Hematopoietic multipotent progenitor cell treated with erythropoietin and hydrocortisone succinate and interleukin-3 and kit ligand, for 8 days (in vitro differentiated cells): ENCODE measurements at regions not wholly inside any gene's neighbourhood (a gene's known extent, or its start where the extent isn't known, plus 50 kb on each side); places are given as distances from the start of the nearest gene placed in this dataset.
"Not testable (repeated sequence)": the region's sequence is repeated elsewhere in the genome, so short reads cannot be mapped to it uniquely, and the experiment has no call there.

ENCODE experiments used
- DNase-seq: peaks from one replicate; pipeline ENCODE4 v3.0.0-alpha.2; 2015

DNA sequence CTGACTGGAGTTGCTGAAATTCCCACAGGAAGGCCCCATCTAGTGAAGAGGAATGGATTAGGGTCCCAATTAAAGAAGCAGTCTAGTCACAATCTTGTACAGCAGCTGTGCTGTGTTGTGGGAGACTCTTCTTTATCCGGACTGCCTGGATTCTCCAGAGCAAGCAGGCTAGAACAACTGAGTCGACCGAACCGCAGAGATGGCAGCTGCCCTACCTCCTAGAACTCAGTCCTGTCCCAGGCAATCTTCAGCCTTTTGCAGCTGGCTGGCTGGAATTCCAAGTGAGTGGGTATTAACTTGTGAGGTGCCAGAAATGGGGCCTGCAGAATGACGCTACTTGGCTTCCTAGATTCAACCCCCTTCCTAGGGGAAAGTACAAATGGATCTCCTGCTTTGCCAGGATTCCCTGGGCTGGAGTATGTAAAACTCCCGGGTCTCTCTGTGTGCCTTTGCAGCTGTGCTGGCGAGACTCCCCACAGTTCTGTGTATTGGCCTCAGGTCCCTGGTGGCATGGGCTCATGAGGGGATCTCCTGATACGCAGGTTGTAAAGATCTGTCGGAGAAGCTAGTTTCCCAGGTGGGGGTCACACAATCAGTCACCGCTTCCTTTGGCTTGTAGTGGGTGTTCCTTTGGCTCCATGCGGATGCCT is 1952.6 kb upstream of the LRRTM1 start:
- DNase-seq, result no peak

DNA sequence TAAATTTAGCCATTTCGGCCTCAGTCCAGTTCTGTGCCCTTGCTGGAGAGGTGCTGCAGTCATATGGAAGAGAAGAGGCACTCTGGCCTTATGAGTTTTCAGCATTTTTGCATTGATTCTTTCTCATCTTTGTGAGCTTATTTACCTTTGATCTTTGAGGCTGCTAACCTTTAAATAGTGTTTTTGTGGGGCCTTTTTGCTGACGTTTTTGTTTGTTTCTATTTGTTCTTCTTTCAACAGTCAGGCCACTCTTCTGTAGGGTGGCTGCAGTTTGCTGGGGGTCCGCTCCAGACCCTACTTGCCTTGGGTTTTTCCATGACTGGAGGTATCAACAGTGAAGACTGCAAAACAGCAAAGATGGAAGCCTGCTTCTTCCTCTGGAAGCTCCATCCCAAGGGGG is 1951.7 kb upstream of the LRRTM1 start:
- DNase-seq, result no peak

DNA sequence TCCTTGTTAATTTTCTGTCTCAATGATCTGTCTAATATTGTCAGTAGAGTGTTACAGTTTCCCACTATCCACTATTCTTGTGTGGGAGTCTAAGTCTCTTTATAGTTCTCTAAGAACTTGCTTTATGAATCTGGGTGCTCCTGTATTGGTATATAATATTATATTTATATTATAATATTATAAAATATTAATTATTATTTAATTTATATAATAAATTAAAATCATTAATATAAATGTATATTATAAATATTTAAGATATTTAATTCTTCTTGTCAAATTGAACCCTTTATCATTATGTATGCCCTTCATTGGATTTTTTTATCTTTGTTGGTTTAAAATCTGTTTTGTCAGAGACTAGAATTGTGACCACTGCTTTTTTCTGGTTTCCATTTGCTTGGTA is 1950.2 kb upstream of the LRRTM1 start:
- DNase-seq, result no peak

DNA sequence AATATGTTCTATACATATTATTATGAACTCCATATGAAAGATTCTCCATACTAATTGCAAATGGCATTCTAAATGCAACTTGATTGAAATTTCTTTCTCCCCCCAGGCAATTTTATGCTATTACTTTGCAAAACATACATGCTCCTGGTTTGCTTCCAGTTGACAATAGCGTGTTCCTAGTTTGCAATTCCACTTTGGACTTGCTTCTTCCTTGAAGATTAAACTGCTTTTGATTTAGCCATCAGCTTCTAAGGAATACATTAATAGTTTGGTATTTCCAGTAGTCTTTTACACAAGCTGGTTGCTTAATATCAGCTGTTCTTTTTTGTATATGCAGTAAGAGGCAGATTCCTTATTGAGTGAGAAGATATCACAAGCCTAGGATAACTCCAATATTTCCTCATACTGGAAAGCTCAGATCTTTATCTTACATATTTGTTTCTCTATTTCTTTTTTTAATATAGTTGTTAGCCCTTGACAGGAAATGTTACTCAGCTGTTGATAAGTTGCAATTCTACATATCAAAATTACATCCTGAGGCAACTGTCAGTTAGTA is 1941.7 kb upstream of the LRRTM1 start:
- no peak for DNase-seq

DNA sequence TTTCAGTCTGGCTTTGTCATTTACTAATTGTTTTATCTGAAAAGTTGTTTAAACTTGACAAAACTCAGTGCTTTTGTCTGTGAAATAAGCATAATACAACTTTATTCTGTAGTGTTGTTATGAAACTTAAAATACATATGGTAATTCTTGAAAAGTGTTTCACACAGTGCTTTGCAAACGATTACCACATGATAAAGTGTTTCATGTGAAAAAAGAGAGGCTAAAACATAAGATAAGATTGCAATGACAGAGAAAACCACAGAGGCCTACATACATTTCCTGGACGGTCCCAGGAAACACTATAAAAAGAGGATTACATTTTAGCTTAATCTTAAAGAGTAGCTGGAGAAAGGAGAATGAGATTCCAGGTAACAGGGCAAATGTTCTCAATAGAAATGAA is 1934.6 kb upstream of the LRRTM1 start:
- no peak for DNase-seq

DNA sequence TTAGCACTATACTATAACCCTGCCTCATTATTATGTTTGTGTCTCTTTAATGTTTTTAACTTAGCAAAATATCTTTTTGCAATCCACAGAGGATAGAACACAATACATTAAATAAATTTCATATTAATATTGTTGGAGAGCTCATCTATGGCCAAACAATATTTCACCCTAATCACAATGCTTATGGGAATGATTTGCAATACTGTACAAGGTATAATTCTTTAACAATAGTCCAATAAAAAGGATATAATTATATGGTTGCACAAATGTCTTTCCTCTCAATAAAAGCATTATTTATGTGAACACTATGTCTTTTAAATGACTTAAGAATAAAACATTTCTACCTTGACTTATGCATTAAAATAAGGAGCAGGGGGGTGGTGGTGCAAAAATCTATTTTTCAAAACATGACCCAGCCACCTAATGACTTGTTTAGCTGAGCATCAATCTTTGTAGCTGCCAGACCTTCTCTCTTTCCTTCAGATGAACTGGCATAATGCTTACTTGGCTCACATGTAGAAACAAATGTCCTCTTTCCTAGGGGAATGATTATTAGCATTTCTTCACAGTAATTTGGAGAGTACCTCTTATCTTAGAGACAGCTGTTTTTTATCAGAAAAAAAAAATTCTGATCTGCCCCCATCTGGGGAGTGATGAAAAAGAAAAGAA is 1933.6 kb upstream of the LRRTM1 start:
- no peak for DNase-seq

DNA sequence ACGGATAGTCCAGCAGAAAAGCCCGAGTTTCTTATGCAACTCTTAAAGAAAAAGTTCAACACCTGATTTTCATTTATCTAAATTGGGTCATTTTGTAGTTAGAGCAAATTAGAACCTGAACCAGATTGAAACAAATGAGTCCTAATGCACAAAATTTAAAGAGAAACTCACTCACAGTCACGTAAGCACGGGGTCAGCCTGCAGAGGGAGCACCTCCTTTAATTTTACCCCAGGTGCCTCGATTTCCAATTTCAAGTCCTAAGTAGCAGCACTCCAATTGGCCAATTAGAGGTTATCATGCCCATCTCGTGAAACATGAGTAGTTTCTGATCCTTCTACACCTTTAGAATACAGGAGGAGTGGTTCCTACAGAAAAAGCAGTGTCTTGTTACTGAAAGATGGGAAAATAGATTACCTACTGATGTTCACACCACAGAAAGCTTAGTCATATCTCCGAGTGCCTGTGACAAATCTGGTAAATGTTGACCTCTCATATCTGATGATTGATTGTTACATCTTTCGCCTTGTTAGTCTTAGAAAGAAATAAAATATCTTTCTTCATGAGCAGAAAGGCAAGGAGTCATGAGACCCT is 1929.8 kb upstream of the LRRTM1 start:
- no peak for DNase-seq

DNA sequence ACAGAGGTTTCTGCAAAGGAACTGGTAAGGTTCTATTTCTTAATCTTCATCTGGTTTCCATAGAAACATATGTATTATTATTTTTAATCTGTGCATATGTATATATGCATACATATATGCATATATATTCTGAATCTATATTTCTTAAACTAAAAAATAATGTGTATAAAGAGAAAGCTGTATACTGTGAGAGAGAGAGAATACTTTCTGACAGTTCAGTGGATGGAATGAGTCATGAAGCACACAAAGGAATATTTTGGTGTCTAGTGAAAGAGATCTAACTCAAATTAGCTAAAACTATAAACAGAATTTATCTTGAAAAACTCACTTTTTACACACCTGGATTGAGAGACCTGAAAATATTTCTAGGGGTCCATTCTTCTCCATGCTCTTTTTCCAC is 1929.3 kb upstream of the LRRTM1 start:
- DNase-seq, result no peak

DNA sequence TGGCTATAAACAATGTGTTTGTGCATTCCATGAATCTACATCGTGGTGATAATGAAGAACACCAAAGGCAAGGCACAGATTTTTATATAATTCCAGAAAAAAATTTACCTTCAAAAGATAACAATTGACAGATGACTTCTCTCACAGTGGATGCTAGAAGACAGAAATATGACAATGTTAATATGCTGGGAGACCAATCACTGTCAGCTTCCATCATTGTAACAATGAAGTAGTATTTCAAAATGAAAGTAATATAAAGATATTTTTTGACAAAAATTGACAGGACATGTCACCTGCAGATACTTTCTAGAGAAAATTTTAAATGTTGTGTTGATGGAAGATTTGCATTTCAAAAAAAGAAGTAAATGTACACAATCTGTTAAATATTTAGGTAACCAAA is 1925.9 kb upstream of the LRRTM1 start:
- no peak for DNase-seq

DNA sequence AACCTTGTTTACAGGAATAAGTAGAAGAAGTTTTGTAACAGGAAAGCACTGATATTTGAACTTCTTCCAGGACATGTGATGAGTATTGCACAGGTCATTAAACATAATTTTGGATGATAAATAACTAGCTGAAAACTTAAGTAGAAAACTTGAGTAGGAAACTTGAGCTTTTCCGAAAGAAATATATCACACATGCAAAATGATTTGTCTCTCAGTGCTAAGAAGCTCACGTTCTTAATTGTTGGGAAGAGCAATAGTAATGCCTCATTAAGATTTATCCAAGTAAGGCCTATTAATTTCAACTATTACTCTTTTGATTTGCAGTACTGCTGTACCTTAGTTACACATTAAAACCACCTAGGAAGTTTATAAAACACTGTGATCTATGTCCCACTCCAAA is 1921.9 kb upstream of the LRRTM1 start:
- DNase-seq, result no peak

DNA sequence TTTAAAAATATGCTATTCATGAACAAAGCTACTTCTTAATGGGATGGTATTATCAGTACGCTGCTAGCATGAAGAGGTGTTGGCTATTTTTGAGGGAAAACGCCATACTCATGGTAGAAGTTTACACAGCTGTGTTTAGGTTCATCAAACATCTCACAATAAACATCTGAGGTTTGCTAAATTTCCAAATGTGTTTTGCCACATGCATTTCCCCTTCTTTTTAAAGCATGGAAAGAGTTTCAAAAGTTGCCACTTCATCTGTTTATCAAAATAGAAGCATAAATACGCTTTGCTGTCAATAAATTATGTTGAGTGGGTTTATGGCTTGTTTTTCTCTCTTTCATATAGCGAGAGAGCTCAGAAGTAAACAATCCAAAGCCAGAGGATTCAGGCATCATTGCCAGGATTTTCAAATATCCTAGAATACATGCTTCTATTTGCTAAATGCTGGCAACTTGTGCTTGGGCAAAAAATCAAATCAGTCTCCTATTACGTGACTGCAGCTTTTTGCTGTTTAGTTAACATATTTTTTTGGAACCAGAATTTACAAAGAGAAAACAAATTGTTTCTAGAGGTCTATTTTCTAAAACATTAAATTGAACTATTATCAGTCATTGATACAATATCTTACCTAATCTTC is 1919.9 kb upstream of the LRRTM1 start:
- DNase-seq, result no peak

DNA sequence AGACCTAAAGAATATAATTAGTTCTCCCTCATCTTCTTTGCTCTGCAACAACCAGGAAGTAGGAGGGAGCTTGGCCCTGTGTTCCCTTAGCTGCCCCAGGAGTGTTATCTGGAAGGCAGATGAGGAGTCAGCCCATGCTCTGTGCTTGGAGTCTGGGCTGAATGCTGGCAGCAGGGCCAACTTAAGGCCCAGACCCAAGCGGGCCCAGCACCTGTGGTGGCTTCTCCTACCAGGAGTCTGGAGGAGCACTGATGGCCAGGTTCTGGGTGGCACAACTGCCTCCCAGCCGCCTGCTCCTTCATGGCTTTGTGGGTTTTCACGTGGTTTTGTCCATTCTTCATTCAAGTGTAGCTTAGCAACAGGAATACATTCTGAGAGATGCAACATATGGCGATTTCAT is 1910.7 kb upstream of the LRRTM1 start:
- DNase-seq, result no peak

DNA sequence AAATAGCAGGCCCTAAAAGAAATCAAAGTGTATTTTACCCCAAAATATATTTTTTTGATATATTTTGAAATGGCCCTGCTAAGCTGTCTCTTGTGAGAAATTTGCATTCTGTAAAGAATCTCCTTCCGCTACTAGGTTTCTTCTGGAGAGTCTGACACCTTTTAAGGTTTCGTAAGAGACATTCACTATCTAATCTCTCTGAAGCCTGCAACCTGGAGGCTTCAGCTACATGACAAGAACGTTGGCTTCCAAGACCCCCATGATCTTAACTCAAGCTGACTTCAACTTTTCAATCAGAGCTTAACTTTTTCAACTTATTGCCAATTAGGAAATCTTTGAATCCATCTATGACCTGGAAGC is 1894.9 kb upstream of the LRRTM1 start:
- DNase-seq, result no peak

DNA sequence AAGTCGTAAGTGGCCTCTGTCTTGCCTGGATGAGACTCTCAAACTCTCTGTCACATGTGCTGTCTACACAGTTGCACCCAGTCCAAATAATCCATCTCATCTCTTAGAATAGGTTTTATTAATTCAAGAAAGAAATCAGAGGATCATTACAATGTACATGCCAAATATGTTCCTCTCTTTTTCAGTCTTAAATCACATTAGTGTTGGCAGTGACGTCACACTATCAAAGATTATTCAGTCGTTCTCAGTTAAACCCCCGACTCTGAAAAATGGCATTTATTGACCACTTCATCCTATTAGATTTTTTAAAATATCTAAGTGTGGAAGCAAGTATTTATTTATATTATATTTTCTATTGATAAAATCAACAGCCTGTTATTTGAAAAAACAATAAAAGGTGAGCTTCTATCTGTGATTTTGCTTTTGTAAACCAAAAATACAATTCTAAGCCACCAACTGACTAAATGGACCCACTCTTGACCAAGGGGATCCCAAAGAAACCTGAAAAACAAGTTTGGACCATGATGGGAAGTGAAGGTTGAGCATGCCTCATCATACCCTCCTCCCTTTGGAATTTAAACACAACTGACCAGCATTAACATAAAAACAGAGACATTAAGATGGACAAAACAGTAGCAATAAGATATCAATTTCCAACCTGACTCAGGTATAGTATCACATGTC is 1894.4 kb upstream of the LRRTM1 start:
- DNase-seq, result no peak

DNA sequence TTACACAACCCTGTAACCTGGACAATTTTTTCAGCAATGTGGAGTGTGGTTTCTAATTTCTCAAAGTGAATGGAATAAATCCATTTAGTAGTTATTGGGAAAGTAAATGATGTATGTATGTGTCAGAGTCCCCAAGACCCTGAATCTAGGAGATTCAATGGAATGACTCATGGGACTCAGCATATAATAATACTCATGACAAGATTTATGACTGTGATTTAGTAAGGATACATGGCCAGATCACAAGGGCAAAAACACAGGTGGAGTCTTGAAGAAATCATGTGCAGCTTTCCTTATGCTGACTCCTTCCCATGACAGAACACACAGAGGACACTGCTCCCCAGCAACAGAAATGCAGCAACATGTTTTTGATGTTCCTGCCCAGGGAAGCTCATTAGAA is 1877.7 kb upstream of the LRRTM1 start:
- DNase-seq, result no peak

DNA sequence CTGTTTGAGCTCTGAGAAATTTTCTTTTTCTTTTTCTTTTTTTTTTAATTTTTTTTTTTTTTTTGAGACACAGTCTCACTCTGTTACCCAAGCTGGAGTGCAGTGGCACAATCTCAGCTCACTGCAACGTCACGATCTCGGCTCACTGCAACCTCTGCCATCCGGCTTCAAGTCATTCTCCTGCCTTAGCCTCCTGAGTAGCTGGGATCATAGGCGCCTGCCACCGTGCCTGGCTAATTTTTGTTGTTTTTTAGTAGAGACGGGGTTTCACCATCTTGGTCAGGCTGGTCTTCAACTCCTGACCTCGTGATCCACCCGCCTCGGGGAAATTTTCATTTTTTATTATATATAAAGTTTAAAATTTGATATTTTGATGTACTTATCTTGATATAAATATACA is 1870.7 kb upstream of the LRRTM1 start:
- DNase-seq, result not testable (repeated sequence)

DNA sequence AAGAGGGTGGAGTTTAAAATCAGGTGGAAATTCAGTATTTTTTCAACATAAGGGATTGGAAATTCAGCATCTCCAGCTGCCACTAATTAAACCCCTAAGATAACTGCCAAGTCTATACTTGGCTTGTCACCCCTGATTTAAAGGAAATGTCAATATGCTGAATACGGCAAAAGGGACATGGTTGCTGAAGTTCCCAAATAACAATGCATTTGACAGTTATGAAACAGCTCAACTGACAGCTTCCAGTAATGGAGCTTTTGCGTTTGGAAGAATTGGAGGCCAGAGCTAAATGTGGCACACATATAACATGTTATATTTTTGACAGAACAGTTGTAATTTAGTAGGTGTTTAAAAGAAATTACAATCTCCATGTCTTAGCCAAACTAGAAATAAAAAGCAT is 1867.9 kb upstream of the LRRTM1 start:
- DNase-seq, result no peak

DNA sequence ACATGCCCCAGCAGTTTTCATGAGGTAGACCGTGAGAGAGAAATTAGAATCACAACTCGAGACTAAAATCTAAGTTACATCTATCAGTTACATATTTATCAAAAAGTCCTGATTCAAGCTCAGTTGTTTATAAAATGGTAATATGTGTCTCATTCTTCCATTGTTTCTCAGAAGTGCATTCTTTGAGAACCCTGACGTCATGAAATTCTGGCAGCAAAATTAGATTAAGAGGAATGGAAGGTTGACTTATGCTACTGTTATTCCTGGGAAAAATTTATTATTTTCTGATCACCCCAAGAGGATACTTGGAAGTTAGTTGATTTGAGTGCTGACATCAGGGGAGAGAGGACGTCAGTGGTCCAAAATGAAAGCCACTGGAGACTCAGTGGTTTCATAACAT is 1864.8 kb upstream of the LRRTM1 start:
- DNase-seq, result no peak

DNA sequence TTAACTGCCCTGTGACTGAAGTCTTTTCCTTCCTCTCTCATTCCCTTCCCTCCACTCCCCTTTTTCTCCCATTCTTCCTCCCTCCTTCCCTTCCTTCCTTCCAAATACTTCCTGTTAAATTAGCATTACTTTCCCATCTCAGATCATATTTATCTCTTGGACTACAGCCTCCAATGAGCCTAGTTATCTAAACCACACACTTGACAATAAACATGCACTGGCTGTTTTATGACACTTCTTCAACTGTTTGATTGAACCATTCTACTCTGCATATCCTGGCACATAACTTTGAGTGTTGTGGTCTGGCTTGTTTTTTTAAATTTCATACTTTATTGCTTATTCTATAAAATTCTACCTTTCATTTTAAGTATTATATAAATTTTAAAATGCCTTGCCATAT is 1860.8 kb upstream of the LRRTM1 start:
- no peak for DNase-seq

DNA sequence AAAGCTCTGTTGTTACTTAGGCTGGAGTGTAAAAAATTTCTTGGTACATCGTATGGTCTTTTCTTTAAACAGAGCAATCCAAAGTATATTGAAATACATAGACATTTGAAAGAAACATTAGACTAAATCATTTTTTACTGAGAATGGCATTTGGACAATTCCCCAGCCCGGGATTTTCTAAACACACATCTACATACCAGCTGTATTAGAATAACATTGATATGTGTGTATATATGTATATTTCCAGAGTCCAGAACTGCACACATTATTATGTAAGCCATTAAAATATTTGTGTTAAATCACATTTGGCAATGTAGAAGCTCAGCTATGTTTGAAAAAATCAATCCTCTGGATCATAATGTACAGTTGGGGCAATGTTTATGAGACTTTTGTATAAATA is 1853.6 kb upstream of the LRRTM1 start:
- no peak for DNase-seq

DNA sequence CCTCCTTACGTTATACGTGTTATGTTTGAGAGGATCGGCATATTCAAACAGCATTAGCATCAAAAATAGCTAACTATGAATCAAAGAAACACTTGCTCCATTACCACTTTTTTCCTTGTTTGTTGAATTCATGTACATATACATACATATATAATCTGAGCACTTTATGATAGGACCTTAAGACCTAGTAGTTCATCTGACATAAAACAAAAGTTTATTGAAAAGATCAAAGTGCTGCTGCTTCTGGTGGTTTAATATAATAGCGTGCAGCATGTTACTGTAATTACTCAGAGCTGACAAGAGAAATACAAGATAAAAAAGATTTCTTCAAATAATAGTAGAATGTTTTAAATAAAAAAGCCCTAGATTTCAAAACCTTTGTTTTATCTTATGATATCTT is 1850.9 kb upstream of the LRRTM1 start:
- no peak for DNase-seq

DNA sequence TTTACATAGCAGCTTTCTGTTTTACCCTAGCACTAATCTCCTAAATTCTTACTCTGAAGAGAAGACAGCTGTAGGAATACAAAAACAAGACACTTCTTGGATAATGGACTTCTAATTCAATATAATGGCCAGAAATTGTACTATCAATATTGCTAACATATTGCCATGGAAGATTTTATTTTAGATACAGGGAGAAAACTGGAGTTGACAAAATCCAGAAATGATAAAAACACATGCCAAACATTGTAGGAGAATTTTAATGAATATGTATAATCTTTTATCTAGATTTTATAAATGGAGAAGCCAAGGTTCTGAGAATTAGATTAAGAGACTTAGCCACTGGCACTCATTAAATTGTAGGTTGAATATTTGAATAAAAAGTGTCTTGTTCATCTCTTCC is 1838.8 kb upstream of the LRRTM1 start:
- DNase-seq, result no peak

DNA sequence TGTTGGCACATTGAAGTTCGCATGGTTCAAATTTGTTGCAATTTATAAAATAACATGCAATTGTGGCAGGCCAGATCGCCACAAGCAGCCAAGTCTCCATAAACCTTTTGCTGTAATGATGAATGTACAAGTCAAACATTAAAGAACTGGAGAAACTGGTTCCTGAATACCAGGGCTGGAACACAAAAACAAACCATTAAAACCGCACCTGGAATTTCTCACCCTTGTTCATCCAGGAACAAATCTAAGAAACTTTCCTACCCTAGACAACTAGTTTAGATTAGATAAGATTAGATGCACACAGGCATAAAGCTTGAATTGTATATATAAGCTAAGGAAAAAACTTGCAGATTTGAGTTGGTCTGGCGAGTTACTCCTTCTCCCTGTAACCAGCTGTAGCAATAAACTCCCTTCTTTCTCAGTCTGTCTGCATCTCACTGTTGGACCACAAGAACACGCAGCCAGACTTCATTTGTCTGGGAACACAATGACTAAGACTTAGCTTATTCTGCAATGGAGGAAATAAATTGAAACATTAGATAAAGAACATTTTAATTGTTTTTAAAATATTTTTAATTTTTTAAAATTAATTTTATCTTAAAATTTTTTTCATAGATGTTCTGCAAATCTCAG is 1835.5 kb upstream of the LRRTM1 start:
- no peak for DNase-seq
